Amniotic epithelial cell (primary cell): ENCODE measurements at regions not wholly inside any gene's neighbourhood (a gene's known extent, or its start where the extent isn't known, plus 50 kb on each side); places are given as distances from the start of the nearest gene placed in this dataset.
"Not testable (repeated sequence)": the region's sequence is repeated elsewhere in the genome, so short reads cannot be mapped to it uniquely, and the experiment has no call there.

ENCODE experiments used
- DNase-seq: peaks from one replicate; pipeline ENCODE4 v3.0.0-alpha.2; 2010; ENCODE audit warnings: low read depth

DNA sequence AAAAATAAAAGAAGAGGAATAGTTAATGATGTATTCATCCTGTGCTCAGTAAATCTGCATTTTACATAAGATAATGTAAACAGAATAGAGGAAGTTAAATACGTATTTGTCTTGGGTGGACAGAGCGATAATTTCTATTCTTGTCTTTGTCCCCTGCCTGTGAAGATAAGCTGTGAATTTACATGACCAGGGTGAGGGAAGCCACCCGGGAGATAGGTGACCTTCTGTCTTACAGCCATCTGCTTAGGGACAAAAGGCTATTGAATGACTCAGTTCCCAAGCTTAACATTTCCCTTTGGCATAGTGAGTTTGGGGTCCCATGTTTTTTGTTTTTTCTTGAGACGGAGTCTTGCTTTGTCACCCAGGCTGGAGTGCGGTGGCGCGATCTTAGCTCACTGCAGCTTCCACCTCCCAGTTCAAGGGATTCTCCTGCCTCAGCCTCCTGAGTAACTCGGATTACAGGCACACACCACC lies 88.7 kb upstream of the KCTD7 start:
- no peak for DNase-seq

DNA sequence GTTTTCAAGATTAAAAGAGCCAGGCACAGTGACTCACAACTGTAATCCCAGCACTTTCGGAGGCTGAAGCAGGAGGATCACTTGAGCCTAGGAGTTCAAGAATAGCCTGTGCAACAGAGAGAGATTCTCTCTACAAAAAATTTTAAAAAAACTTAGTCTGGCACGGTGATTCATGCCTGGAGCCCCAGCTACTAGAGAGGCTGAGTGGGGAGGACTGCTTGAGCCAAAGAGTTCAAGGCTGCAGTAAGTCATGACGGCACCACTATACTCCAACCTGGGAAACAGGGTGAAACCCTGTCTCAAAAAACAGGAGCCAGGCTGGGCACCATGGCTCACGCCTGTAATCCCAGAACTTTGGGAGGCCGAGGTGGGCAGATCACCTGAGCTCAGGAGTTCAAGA lies 86.6 kb upstream of the KCTD7 start:
- DNase-seq = no peak

DNA sequence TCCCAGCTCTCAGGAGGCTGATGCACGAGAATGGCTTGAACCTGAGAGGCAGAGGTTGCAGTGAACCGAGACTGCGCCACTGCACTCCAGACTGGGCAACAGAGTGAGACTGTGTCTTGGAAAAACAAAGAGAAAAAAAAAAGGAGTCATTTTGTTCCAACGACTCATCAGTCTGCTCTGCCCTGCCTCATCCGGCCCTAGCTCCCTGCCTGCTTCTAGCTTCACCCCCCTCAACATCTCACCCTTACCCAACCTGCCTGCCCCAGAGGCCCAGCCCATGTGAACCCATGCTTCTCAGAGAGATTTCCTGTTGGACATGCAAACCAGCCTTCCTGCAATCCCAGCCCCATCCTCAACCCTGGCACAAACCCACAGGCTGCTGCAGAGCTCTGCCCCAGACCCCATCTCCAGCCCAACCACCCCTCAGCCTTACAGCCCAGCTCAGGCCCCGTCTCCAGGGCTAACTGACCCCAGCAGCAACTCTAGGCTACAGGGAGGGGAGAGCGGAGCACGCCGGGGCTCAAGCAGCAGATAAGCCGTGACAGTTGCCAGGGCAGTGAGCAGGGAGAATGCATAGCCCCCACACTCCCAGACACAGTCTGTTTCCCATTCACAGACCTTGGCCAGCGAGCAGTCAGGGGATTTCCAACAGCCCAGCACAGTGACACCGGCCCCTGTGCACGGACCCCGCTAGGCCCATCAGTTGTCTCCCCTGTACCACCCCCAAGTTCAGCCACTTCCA lies 86.0 kb upstream of the KCTD7 start:
- DNase-seq = peak; percentile 51

DNA sequence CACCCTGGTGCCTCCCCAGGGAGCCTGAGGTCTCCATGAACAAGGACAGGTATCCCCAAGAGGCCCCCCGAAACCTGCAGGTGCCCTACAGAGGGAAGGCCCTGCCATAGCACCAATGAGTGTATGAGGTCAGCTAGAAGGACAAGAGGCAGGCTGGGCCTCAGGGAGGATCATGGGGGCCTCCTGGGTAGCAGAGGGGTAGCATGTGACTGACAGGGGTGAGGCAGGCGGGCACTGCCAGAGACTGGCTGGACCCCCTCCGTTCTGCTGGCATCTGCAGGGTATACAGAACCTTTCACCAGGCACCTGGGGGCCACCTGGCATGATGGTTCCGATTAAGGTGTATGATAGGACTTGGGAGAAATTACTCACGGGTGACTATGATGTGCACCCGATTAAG lies 79.2 kb upstream of the KCTD7 start:
- DNase-seq = no peak

DNA sequence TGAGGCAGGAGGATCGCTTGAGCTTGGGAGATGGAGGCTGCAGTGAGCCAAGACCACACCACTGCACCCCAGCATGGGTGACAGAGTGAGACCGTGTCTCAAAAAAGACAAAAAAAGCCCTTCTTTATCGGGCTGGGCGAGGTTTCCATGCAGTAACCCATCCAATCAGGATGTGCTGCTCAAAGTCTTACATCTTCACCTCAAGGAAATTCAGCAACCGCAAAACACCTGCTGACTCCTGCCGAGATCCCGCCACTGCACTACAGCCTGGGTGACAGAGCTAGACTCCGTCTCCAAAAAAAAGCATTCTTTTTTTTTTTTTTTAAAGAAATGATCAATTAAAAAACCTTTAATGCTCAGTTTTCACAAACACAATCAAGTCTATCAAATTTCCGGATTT lies 75.7 kb upstream of the KCTD7 start:
- DNase-seq = no peak

DNA sequence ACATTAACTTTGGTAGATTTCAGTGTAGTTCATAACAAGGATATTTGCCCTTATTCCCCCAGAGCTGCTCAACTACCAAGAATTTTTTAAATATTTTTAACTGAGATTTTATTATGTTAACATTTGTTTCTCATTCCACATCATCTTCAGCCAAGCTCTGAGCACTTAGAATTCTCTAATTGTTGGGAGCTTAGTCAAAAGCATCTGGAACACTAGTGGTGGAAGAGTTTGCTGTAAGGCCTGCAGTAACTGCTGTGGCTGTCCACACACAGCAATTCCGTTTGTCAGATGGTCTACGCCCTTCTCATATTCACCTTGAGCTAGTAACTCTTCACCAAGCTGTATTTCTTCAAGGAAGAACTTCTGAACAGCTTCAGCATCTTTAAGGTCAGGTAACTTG lies 75.0 kb upstream of the KCTD7 start:
- not testable (repeated sequence) for DNase-seq

DNA sequence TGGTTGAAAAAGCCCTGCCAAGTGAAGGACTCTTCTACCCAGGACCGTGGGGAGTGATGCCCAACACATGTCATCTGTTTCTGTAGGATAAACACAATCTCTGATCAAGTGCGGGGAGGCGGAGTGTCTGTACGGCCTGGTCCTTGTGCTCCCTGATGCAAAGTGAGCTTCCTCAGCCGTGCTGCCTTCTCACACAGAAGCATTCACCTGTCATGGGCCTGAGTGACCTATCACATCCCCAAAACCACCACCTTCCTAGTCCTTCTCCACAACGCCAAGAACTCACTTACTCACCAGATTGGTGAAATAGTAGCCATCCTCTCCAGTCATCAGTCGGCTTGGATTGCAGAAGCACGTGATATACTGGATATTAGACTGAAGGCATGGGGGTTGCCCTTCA lies 74.4 kb upstream of the KCTD7 start:
- DNase-seq = not testable (repeated sequence)

DNA sequence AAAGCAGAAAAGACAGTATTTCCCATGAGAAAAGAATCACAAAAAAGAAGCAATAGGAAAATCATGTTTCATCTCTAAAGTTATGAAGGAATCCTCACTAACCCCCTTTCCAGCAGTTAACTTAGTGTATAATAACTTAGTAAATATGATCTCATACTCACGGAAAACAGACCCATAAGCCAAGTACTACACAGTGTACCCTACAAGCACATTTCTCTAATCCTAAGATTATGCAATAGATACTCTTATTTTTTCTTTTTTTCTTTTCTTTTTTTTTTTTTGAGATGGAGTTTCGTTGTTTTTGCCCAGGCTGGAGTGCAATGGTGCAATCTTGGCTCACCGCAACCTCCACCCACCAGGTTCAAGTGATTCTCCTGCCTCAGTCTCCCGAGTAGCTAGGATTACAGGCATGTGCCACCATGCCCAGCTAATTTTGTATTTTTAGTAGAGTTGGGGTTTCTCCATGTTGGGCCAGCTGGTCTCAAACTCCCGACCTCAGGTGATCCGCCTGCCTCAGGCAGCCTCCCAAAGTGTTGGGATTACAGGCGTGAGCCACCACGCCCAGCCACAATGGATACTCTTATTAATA lies 73.7 kb upstream of the KCTD7 start:
- DNase-seq = peak; percentile 72

DNA sequence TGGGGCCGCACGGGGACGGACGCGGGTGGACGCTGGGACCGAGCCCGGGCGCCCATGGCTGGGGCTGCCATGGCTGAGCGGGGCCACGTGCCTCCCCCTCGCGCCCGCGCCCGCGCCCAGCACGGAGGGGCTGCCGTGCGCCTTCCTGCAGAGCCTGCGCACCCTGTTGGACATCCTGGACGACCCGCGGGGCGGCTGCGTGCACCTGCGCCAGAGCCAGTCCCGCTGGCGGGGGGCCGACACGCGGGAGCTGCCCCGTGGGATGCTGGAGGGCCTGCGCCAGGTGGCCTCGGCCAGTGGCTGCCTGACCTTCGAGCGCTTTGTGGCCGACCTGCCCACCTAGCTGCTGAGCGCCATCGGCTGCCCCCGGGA lies 72.5 kb upstream of the KCTD7 start:
- DNase-seq = no peak

DNA sequence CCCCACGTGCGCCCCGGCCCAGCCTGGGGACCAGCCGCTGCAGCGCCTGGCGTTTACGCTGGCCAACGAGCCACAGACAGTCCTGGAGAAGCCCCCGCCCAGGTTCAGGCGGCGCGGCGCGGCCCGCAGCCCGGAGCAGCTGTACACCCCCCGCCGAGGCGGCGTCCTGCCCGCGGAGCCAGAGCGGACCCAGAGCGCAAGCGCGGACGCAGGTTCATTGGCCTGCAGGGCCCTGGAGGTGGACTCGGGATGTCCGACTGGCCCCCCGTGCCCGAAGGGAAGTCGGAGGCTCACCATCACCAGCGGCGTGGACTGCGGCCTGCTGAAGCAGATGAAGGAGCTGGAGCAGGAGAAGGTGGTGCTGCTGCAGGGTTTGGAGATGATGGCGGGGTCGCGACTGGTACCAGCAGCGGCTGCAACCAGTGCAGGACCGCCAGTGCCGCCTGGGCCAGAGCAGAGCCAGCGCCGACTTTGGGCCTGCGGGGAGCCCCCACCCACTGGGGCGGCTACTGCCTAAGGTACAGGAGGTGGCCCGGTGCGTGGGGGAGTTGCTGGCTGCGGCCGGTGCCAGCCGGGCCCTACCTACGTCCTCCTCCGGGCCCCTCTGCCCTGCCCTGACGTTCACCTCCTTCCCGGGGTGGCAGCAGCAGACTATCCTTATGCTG lies 72.0 kb upstream of the KCTD7 start:
- no peak for DNase-seq

DNA sequence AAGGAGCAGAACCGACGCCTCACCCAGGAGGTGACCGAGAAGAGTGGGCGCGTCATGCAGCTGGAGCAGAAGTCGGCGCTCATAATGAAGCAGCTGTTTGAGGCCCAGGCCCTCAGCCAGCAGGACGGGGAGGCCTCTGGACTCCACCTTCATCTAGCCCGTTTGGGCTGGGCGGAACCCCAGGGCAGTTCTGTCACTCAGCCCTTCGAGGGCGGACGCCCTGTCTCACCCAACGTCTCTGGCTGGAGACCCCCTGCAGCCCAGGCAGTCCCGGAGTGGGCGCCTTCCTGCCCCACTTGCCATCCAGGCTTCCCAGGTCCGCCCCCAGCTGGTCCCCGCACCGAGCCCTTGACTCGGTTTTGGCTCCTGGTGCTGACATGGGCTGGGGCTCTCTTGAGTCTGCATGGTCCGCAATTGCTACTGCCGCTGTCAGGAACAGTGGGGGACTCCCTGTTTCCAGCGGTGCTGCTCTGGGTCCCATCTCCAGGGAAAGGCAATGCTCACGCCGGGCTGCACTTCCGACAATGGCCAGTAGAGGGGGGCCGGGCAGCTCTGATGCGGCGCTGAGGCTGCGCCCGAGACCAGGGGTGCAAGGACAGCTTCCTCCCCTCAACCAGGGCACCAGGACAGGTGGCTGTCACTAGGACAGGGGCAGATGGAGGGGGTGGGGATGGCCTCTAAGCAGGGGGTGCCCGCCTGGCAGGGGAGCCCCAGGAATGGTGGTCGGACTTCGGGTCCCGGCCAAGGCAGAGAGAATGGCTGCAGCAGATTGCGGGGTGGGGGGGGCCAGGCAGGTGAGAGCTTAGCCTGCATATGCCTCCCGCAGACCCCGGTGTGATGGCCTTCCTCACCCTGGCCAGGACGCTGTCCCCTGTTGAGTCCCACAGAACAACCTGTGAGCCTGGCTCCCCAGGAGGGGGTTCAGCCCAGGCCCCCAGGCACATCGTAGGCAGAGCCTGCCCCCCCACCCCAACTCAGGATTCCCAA lies 71.2 kb upstream of the KCTD7 start:
- peak; percentile 16 for DNase-seq

DNA sequence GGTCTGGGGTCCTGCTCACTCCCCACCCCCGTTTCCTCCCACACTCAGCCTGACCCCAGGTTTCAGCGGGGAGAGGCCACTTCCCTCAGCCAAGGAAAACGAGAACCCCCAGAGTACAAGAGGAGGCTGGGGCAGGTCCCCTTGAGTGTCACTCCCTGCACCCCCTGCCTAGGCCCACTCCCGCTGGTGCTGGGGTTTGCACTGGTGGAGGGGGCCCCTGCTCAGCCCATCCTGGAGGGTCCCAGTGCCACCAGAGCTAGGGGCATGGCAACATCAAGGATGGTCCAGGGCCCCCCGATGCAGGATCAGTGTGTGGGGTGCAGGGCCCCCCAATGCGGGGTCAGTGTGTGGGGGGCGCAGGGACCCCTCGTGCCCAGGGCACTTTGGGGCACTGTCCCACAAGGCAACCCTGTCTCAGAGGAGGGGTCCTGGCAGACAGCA lies 70.5 kb upstream of the KCTD7 start:
- no peak for DNase-seq

DNA sequence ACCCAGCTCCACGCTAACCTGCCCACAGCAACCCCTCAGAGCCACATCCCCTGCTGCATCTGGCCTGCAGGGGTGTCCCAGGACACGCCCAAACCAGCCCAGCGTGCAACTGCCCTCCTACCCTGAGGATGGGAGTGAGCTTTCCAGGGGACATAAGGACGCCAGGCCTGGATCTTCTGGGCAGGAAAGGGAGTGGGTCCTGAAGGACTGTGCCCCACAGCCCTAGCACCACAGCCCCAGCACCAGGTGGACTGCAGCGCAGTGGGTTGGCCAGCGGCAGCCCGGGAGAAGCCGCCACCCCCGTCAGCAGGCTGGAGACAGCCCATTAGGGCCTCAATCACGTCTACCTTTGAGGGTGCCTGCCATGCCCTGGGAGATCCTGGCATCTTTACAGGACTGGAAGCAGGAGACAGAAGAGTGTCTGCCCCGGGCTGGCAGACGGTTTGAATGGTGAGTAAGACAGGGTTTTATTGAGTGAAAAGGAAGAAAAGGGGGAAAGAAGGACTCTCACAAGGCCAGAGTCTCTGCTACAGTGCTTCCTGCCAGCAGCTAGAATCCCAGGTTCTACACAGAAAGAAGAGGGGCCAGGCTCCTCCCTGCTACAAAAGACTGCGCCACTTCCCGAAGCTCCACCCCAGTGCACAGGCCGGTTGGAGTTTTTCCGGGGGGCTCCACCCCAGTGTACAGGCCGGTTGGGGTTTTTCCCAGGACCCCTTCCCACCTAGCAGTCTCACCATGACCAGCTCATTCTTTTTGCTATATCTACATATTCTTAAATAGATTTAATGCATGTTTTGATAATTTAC lies 69.8 kb upstream of the KCTD7 start:
- DNase-seq = no peak

DNA sequence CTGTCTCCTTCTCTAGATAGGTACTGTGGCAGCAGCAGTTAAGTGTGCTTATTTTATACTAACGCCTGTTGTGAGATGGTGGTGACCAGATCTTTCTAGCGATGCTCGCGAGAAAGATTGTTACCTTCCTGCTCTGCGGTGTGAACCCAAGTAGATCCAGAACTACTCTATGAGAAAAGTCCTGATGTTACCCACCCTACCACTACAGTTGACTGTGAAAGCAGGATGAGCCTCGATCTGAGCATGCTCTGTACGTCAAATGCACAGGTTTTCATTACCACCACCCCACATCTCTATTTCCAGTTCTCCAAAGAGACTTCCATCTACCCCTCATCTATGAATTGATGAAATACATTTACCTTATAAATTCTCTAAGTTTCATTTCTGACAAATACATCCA lies 64.6 kb upstream of the KCTD7 start:
- no peak for DNase-seq

DNA sequence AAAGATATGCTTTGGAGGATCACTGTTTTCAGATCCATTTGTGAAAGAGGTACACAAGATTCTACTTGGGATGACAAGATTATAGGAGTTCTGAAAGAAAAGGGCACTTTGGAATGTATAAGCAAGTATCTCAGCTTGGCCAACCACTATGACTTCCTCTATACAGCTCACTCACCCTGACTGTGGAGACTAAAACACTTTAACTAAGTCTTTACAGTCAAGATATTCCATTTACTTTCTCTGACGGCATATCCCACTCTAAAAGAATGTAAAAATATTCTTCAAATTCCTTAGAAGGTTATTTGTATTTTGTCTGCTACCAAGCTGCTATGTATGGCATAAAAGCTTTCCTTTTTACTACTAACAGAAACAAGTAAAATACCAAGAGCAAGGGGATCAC lies 58.5 kb upstream of the KCTD7 start:
- DNase-seq = not testable (repeated sequence)

DNA sequence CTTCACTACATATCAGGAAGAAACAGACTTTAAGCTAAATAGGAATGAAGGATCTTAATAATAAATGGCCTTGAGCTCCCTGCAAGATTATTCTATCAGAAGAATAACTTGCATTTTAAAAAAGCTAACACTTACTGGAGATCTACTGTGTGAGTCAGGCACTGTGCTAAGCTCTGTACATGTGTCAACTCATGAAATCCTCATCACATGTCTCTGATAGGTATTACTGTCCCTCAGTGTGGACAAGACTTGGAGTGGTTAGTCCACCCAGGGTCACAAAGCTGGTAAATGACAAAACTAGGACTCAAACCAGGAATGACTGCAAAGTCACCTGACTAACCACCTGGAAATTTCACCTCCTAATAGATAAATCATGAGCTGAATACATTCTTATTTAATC lies 57.1 kb upstream of the KCTD7 start:
- DNase-seq = no peak

DNA sequence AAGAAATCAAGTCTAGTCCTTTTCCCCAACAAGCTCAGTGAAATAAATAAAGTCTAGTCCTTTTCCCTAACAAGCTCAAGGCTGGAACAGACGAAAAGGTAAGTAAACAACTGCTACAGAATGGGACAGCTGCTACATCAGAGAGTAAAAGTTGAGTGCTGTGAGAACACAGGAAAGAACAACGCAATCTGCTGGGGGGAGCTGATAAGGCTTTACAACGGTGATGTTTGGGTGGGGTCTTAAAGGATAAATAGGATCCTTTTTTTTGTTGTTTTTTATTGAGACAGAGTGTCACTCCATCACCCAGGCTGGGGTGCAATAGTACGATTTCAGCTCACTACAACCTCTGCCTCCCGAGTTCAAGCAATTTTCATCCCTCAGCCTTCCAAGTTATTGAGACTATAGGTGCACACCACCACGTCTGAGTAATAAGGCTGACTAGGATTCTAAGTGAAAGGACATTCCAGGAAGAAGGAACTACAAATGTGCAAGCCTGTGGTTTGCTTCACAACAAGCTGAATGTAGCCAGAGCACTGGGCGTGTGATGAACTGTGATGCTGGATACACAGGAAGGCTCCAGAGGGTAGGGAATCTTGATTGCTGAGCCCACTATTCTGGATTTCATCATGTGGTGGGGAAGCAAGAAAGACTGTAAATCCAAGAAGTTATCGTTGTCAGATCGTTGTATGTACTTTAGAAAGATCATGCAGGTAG lies 54.7 kb upstream of the KCTD7 start:
- peak; percentile 63 for DNase-seq

DNA sequence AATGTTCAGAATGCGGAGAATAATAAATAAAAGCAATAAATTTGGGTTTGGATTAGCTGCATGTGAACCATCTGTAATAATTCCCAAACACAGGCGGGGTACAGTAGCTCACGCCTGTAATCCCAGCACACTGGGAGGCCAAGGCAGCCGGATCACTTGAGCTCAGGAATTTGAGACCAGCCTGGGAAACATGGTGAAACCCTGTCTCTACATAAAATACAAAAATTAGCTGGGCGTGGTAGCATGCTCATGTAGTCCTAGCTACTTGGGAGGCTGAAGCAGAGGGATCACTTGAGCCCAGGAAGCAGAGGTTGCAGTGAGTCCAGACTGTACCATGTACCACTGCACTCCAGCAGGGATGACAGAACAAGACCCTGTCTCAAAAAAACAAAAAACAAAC lies 53.9 kb upstream of the KCTD7 start:
- DNase-seq = not testable (repeated sequence)

DNA sequence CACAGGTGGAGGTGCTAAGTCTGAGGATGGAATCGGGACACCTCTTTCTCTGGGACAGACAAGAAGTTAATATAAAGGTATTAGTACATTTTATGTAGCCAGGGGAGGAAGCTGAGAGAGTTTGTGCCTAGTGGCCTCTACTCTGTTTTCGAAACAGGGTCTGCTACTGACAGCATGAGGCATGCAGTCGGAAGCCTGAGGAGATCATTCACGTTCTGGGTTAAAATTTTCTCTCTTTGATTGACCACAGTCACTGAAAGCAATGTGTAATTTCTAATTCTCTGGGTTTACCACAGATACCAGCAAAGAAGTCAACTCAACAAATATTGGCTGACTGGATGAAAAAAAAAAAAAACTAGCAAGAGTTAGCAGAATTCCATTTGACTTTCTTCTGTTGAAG lies 53.3 kb upstream of the KCTD7 start:
- no peak for DNase-seq

DNA sequence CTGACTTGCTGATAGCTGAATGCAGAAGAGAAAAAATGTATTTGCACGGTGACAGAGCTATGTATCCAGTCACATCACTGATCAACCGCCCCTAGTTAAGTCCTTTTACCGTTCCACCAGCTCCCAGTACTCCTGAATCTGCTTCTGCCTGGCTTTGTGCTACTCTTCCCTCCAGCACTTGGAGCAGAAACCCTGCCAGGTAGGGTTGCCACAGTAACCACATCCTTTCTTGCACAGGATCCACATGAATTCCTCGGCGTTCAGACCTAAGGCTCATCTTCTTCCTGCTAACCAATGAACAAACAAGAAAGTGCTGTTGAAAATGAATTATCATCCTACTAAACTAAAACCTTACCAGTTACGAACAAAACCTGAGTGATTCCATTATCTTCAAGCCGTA lies 52.0 kb upstream of the KCTD7 start:
- DNase-seq = no peak
